Mesodermal cell (in vitro differentiated cells): ENCODE measurements at regions not wholly inside any gene's neighbourhood (a gene's known extent, or its start where the extent isn't known, plus 50 kb on each side); places are given as distances from the start of the nearest gene placed in this dataset.
A peak's percentile ranks its signal among the peaks of the same experiment; 100 is the strongest.

Source experiments
- H3K27ac ChIP-seq: 2 replicates; pipeline ENCODE4 v1.7.0; 2013; ENCODE audit warnings: mild to moderate bottlenecking, low read depth, low read length, moderate library complexity; ENCODE audit not compliant: severe bottlenecking
- H3K36me3 ChIP-seq: 2 replicates; pipeline ENCODE4 v1.7.1; 2013; ENCODE audit warnings: mild to moderate bottlenecking, low read length, moderate library complexity; ENCODE audit not compliant: control insufficient read depth, insufficient read depth
- H3K4me1 ChIP-seq: one replicate; pipeline ENCODE4 v1.7.1; 2013; ENCODE audit warnings: mild to moderate bottlenecking, low read length; ENCODE audit not compliant: insufficient read depth, control insufficient read depth, poor library complexity, severe bottlenecking
- H3K4me3 ChIP-seq: 2 replicates; pipeline ENCODE4 v1.7.0; 2013; ENCODE audit warnings: low read length, control low read depth, mild to moderate bottlenecking; ENCODE audit not compliant: insufficient read depth, poor library complexity, severe bottlenecking; ENCODE audit errors: extremely low read depth
- H3K9me3 ChIP-seq: 2 replicates; pipeline ENCODE4 v1.7.1; 2013; ENCODE audit warnings: mild to moderate bottlenecking, low read length, moderate library complexity; ENCODE audit not compliant: control insufficient read depth
- WGBS, 2 experiments: methylation state at CpG; one replicate each; pipeline ENCODE4 v1.1.5; 2013; ENCODE audit warnings: missing lambda C conversion rate in 2 of 2; ENCODE audit not compliant: insufficient coverage in 2 of 2; 5-methylcytosine and 5-hydroxymethylcytosine counted together

GRCh38 chr21:28754127-28754611 lies 238.5 kb downstream of the LTN1 start:
- 77% methylated on average over 3 of the region's 9 CpGs; no CpG with 5 or more reads in 1 of the 2 experiments for WGBS, 2 experiments
- Histone ChIP-seq H3K36me3 (no peaks in the 10 kb centered on the region), H3K4me3 (no peak overlapping the region), H3K9me3 (no peaks in the 10 kb centered on the region), H3K27ac (peak overlapping the region; percentile 51), H3K4me1 (no peaks in the 10 kb centered on the region)

DNA sequence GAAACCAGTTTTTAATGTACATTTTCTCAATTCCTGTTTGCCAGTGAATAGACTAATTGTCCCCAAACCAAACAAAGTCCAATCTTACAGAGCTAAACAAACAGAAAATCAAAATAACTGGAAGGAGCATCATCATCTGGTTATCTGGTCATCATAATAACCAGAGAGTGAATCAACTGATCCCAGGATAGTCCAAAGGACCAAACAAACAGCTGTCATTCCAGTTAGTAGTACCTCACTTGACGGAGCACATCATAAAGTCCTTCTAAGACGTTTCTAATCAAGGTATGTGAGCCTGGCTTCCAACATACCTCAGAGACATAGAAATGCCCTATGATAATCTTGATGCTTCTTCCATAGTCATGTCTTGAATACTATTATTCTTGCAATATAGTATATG lies 240.5 kb downstream of the LTN1 start:
- Histone ChIP-seq H3K36me3 (no peaks in the 10 kb centered on the region), H3K9me3 (no peaks in the 10 kb centered on the region), H3K4me3 (no peak overlapping the region), H3K4me1 (no peaks in the 10 kb centered on the region), H3K27ac (no peak overlapping the region)
- WGBS, 2 experiments: 95 to 100% methylated on average over 2 of the region's 2 CpGs

DNA sequence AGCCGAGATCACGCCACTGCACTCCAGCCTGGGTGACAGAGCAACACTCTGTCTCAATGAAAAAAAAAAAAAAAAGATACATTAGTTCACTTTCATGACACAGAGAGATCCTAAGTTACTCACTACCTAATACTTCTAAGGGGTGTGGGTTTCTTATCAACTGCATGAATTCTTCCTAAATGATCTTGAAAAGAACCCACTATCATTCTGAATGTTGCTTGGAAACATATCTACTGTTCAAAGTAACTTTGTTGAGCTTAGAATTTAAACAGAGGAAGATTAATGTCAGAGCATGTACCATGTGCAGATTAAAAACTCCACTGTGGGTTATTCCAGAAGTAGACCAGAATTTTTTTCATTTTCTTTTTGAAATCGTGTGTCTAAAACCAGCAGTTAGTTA lies 241.5 kb downstream of the LTN1 start:
- H3K4me1 ChIP-seq: no peaks in the 10 kb centered on the region
- H3K36me3 ChIP-seq: no peaks in the 10 kb centered on the region
- WGBS, 2 experiments: 80% methylated on average over 1 of the region's 3 CpGs; no CpG with 5 or more reads in 1 of the 2 experiments
- H3K27ac ChIP-seq: no peak overlapping the region
- H3K4me3 ChIP-seq: no peak overlapping the region
- H3K9me3 ChIP-seq: no peaks in the 10 kb centered on the region

- no peak overlapping the region for H3K4me3 ChIP-seq
- 87 to 100% methylated on average over 2 to 5 of the region's 5 CpGs for WGBS, 2 experiments
- no peaks in the 10 kb centered on the region for H3K9me3 ChIP-seq
- H3K36me3 ChIP-seq: no peaks in the 10 kb centered on the region
- H3K27ac ChIP-seq: no peak overlapping the region
- H3K4me1 ChIP-seq: no peaks in the 10 kb centered on the region
These were observed 242.1 kb downstream of the LTN1 start for GRCh38 chr21:28750565-28750964.

- no peaks in the 10 kb centered on the region for H3K9me3 ChIP-seq
- H3K4me3 ChIP-seq: no peak overlapping the region
- 100% methylated on average over 1 to 2 of the region's 3 CpGs for WGBS, 2 experiments
- no peak overlapping the region for H3K27ac ChIP-seq
- no peaks in the 10 kb centered on the region for H3K4me1 ChIP-seq
- no peaks in the 10 kb centered on the region for H3K36me3 ChIP-seq
These were observed 243.1 kb downstream of the LTN1 start for GRCh38 chr21:28749536-28749935.

GRCh38 chr21:28747464-28747863 lies 245.2 kb downstream of the LTN1 start:
- Histone ChIP-seq H3K36me3 (no peaks in the 10 kb centered on the region), H3K4me3 (no peak overlapping the region), H3K4me1 (no peaks in the 10 kb centered on the region), H3K27ac (no peak overlapping the region), H3K9me3 (no peaks in the 10 kb centered on the region)
- no CpG with 5 or more reads among the region's 1 CpG for WGBS, 2 experiments

GRCh38 chr21:28746166-28746565 lies 246.5 kb downstream of the LTN1 start:
- H3K36me3 ChIP-seq: no peaks in the 10 kb centered on the region

DNA sequence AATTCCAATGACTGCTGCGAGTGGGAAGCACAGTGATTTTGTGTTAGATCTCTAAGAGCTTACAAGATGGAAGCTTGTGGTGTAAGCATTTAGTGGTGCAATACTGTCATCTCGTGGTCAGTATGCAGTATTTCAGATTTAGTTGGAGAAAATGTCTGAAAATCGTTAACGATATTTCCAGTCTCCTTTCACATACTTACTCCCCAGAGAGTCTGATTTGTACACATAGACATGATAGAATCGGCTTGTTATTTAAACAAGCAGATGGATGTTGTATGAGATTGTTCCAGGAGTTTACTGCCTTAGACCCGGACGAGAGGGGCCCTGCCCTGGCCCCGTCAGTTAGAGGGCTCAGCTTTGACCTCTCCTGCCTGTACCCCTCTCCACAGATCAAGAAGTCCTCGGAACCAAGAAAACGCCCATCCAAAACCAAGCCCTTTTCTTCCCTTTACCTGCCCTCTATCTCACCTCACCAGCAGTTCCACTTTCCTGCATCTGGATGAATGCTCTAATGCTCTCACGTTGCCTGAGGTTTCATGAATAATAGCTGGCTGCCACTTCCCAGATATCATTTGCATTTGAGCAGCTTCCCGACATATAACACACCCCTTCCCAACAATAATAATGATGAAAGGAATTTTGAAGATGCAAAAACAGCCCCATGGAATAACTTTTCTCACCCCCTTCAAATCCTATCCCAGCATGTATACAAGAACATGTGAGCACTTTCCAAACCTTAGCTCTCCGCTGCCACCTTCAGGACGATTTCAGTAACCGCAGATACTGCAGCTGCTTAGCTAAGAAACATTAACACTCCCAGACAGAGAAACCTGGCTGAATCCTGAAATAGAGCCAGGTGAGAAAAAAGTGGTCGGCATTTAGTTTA lies 247.3 kb downstream of the LTN1 start:
- WGBS, 2 experiments: 11 to 38% methylated on average over 3 to 8 of the region's 16 CpGs
- Histone ChIP-seq H3K36me3 (no peaks in the 10 kb centered on the region), H3K4me1 (no peaks in the 10 kb centered on the region), H3K27ac (no peak overlapping the region), H3K4me3 (no peak overlapping the region), H3K9me3 (no peaks in the 10 kb centered on the region)

More at GRCh38 chr21:28746166-28746565, 246.5 kb downstream of the LTN1 start:
- no peak overlapping the region for H3K4me3 ChIP-seq
- no peaks in the 10 kb centered on the region for H3K4me1 ChIP-seq
- H3K9me3 ChIP-seq: no peaks in the 10 kb centered on the region
- H3K27ac ChIP-seq: no peak overlapping the region
- WGBS, 2 experiments: 83 to 94% methylated on average over 2 to 3 of the region's 4 CpGs

DNA sequence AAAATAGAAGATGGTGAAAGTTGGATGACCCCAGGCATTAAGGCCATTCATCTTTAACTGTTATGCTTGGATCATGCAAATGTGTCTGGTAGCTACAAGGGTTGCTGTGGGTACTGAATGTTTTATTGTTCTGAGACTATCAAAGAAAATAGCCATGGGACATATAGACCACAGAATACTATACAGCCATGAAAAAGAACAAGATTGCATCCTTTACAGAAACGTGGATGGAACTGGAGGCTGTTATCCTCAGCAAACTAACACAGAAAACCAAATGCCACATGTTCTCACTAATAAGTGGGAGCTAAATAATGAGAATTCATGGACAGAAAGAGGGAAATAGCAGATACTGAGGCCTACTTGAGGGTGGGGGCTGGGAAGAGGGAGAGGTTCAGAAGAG lies 249.0 kb downstream of the LTN1 start:
- Histone ChIP-seq H3K9me3 (no peaks in the 10 kb centered on the region), H3K27ac (no peak overlapping the region), H3K4me3 (no peak overlapping the region), H3K36me3 (no peaks in the 10 kb centered on the region), H3K4me1 (no peaks in the 10 kb centered on the region)
- no CpG with 5 or more reads among the region's 1 CpG for WGBS, 2 experiments

- 80% methylated on average over 1 of the region's 3 CpGs; no CpG with 5 or more reads in 1 of the 2 experiments for WGBS, 2 experiments
- H3K27ac ChIP-seq: no peak overlapping the region
- H3K4me1 ChIP-seq: peaks cover 10% of the 10 kb centered on the region
- H3K9me3 ChIP-seq: no peaks in the 10 kb centered on the region
- H3K36me3 ChIP-seq: no peaks in the 10 kb centered on the region
- no peak overlapping the region for H3K4me3 ChIP-seq
These were observed 250.2 kb downstream of the LTN1 start for GRCh38 chr21:28742527-28742926.

GRCh38 chr21:28740125-28740524 lies 252.6 kb downstream of the LTN1 start:
- no peak overlapping the region for H3K27ac ChIP-seq
- H3K36me3 ChIP-seq: no peaks in the 10 kb centered on the region
- no peaks in the 10 kb centered on the region for H3K9me3 ChIP-seq
- no peak overlapping the region for H3K4me3 ChIP-seq
- peaks cover 12% of the 10 kb centered on the region for H3K4me1 ChIP-seq
- WGBS, 2 experiments: 83% methylated on average over 1 of the region's 2 CpGs; no CpG with 5 or more reads in 1 of the 2 experiments
